HuH-7.5 (cell line): ENCODE measurements at regions not wholly inside any gene's neighbourhood (a gene's known extent, or its start where the extent isn't known, plus 50 kb on each side); places are given as distances from the start of the nearest gene placed in this dataset.

ENCODE experiments used
- DNase-seq: peaks from one replicate; pipeline ENCODE4 v3.0.0; 2011; ENCODE audit warnings: low spot score

DNA sequence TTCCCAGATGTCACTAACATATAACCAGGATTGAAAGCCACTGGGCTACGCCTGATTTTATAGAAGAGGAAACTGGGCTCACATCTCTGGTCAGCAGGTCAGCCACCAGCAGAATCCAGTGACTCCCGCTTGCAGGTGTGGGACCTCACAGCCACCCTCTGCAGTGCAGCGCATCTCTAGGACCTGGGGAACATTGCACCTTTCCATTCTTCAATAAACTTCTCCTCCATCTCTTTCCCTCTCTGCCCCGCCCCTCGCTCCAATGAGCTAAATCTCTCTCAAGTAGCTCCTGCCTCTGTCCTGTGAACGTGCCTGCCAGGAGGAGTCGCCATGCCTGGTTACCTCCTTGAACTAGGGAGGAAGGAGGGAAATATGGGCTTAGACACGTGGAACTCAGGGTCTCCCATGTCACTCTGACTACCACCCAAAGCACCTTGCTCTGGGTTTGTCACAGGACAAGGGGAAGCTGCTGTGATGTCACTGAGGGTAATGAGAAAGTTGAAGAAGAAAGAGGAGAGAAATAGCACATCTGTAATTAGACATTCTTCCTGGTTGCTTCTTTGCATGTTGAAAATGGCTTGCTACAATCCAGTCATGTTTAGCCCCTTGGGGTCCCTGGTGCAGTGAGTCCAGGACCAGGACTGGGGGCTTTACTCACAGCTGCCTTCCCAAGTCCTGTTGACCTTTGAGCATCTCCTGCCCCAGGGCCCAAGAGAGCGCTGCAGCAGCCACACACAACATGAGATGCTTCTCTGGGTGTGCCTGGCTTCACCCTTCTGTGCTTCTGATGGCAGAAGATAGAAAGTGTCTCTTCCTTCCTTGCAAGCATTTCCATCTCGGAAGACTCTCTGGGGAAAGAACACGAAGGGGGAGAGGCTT, 469.4 kb downstream of the PREX1 start:
- DNase-seq: no peak

DNA sequence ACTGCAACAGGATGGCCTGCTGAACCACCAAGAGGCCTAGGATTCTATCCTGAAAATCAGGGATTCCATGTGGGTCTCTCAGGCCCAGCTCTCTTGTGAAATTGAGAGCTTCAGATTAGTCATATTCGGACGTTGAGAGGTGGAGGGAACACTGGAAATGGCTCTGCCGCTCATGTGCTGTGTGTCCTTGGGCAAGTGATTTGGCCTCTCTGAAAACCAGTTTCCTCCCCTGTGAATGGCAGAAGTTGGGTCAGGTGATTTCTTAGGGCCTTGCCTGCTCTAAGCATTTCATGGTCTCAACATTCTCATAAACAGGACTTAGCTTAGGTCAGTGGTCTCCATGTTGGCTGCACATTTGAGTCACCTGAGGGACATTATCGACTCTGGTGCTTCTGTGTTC, 470.1 kb downstream of the PREX1 start:
- DNase-seq: no peak

DNA sequence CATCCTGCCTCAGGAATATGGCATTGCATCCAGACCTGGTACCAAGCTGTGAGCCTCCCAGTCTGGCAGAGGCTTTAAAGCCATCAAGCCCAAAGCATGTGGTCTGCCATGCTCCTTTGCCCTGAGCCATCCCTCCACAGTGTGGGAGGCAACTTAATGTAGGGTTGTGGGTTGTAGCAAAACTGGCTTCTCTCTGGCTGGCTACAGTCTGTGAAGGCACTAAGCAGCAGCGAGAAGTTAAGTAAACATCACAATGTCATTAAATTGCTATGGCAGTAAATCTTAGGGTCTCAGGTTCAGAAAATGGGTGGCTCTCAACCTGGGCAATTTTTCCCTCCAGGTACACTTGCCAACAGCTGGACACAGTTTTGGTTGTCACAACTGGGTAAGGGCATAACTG, 472.9 kb downstream of the PREX1 start:
- no peak for DNase-seq

DNA sequence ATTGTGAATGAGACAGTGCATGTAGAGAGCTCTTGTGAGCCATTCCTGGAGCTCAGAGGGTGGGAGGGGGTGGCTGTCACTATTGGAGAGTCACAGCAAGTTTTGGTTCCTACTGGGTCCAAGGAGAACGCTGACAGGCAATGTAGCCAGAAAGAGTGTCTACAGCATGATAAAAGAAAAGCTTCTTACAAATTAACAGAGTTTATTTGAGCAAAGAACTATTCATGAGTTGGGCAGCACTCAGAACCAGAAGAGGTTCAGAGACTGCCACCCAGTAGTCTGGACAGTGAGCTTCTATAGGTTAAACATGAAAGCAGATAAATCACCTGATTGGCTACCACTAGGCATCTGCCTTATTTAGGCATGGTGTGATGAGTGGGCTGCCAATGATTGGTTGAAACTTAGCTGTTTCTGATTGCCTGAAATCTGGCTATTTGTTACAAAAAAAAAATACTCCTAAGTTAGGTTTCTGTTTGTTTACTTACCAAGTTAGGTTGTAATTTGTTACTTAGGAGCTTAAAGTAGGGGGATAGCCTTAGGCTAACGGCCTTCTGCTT, 473.4 kb downstream of the PREX1 start:
- DNase-seq: no peak

DNA sequence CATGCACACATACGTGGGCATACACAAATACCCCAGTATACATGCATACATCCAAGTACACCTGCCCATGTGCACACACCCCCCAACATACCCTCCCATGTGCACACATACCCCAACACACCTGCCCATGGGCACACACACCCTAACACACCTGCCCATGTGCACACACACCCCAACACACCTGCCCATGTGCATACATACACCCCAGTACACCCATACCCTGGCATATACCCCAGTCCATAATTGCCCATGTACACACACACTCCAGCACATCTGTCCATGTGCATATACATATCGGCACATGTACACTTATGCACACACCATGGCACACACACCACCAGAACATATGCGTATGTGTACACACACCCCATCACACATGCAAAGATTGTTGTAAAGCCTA, 475.2 kb downstream of the PREX1 start:
- DNase-seq: no peak

DNA sequence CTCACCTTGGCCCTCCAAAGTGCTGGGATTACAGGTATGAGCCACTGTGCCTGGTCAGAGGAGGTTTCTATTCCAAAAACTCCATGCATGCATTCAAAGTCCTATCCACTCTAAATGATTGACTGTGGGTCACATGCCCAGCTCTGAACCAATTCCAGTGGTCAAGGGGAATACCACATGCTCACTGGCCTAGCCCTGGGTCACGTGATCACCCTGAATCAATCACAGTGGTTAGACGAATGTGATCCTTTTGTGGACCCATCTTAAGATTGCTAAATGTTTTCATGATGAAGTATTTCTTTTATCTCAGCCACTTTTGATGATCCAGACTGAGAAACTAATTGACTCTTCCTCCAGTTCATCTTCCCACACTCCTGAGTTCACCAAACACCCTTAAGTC, 475.8 kb downstream of the PREX1 start:
- DNase-seq: no peak

DNA sequence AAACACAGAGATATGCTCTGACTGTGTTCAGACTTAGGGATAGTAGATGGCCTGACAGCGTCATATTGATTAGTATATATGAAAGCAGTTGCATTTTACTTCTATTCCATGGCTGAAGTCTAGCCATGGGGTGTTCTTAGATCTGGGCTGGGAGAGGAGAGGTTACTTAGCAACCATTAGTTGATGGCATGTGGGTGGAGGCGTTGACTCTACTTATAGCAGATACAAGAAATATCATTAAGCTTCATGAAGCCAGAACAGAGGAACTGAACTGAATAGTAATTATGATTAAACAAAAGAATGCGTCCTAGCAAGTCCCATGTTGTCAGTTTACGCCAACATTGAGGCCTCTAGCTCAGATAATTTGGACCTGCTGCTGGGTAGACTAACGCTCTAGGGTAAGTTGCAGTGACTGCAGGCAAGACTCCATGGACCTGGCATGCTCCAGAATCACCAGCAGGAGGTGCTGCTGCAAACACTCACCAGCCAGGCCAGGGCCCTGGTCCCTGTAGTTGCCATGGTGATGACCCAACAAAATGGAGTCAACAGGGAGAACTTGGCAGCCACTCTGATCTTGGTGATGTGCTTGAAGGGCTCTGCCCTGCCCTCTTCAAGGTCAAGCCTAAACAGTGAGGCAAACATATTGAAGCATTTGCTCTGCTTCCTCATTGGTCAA, 477.3 kb downstream of the PREX1 start:
- no peak for DNase-seq

DNA sequence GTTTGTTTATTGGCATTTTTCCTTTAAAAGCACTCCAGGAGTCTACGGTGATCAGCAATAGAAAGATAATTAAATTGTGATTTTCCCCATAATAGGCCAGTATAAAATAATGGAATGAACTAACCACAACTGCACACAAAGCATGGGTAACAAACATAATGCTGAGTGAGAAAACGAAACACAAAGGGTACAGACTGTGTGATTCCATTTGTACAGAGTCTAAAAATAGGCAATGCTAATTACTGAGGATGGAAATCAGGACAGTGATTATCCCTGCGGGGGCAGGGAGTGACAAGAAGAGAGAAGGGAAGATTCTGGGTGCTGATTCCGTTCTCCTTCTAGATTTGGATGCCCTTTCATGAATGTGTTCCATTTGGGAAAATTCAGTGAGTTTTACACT, 478.1 kb downstream of the PREX1 start:
- no peak for DNase-seq

DNA sequence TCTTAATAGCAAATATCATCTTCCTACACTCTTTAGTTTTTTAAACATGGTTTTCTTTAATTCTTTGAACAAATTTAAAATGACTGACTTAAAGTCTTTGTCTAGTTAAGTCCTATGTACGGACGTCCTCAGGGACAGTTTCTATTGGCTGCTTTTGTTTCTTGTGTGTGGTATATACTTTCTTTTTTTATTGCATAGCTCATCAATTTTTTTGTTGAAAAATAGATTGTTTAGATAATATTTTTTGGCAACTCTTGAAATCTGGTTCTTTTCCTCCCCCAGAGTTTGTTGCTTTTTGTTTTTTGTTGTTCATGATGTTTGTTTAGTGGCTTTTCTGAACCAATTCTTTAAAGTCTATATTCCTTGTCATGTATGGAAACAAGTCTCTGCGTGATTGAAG, 479.8 kb downstream of the PREX1 start:
- no peak for DNase-seq

DNA sequence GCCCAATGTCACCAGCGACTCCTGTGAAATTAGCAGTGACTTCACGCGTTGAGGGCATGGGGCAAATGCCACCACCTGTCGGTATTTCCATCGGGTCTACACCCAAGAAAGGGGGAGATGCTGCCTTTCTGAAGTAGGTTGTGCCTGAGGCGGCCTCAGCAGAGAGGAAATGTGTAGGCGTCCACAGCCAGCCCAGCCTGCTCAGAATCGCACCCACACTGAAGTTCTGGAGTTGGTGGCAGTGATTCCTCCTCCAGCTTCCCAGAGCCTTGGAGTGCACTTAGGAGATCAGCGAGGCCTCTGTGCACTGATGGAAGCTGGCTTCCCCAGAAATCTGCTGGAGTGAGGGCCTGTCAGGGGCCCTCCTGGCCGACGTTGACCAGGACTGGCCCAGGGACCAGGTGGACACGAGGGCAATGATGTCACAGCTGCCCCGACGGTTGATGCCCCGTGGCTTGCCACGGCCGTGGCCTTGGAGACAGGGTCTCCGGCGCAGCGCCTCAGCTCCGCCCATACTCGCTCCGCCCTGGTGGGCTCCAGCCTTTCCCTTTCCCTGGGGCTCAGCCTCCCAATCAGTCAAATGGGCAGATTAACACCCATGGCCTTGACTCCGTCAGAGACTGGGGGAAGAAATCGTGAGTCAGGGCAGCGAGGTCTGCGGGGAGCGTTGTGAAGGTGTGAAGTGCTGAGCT, 484.8 kb downstream of the PREX1 start:
- no peak for DNase-seq

DNA sequence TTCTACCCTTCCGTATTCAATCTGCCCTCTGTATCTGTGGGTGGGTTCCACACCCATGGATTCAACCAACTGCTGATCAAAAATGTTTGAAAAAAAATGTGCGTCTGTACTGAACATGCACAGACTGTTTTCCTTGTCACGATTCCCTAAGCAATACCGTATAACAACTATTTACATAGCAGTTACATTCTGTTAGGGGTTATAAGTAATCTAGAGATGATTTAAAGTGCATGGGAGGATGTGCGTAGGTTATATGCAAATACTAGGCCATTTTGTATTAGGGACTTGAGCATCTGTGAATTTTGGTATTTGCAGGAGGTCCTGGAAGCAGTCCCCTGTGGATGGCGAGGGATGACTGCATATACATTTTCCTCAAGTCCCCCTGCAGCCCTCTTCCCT, 486.9 kb downstream of the PREX1 start:
- no peak for DNase-seq

DNA sequence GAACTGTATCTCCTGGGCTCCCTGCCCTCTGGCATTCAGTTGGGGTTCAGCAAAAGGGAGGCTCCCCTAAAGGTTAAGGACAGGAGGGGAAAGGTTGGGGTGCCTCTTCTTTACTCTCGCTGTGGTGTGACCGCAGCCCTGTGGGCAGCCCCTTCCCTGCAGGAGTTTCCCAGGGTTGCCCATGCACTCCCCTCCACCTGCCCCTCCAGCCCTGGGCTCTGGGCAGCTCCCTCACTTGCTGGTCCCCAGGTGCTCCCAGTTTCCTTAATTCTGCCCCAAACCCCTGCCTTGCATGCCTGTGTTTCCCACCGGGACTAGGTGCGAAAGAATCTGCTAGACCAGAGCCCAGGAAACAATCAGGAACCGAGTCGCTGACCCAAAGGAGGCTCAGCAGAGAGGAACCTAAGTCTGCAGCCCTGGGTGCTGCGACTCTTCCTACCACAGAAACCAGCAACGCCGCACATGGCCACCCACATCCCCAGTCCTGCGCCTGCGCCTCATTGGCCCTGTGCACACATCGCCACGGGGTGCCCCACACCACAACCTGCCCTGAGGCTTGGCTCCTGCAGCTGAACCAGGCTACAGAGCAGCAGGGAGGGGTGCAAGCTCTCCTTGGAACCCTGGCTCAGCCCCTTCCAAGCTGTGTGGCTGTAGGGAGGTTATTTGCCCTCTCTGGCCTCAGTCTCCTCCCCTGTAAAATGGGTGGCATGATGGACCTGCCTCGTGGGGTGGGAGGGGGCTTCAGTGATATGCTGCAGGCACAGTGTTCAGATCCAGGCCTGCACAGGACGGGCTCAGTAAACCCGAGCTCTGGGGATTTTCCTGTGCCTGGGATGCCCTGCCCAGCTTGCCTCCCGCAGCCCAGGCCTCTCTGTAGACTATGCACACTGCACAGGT, 487.6 kb downstream of the PREX1 start:
- no peak for DNase-seq

DNA sequence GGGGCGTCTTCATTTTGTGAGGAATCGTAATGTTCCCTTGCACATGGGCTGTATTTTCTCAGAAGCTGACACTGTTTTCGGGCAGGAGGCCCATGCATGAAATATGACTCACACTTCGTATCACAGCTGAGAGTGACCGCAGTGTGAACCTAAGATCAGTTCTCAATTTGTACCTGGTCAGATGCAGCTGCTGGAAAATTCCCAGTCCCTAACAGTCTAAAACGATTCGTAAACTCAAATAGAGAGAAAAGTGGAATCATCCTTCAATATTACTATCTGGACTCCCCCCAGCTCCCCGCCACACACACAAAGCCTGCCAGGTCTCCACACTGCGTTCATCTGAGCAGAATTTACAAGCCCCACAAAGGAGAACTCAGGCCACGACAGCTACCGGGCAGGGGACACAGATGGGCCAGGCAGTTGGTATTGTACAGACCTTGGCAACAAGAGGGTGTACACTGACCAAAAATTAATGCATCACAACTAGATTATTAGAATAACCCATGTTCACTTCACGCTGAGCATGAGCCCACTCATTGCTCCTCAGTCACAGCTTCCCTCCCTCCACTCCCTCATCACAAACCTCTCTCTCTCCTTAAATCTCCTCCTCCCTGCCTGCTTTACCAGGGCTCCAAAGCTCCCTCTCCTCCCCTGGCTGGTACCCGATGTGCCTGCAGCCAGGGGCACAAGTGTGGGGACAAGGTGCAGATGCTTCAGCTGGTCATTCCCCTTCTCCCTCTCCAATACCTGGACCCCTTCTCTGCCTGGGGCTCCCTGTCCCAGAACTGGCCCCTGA, 488.4 kb downstream of the PREX1 start:
- no peak for DNase-seq

DNA sequence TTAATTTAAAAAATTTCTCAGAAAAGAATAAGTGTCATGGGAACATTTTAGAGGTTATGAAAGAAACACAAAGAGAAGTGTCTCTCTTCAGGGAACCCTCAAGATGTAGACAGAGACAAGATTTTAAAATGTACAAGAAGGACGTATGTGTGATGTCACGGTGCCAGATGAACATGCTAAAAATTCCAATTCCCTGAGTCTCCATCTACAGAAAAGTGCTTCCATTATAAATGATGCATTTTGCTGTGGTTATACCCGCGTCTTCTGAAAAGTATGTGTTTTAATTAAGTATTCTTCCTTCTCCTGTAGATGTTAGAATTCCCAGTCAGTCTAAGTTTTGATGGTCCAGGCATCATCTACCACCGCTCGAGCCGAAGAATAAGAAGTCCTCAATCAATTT, 489.1 kb downstream of the PREX1 start:
- DNase-seq: no peak

DNA sequence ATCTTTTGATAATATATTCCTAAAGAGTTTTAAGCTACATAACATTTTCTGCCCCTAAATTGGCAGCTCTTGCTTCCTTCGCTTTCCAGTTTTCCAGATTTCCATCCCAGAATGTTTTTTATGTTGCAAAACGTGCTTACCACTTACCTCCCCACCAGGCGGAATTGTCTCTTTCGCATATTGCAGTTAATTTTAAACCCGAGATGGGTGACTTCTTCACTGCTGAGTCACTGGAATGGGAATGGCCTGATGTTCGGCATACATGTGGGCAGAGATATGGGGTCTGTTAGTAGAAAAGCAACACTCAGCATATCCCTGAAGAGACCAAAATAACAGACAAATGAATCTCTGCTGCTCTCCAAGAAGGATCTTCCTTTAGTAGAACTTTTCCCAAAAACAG, 491.2 kb downstream of the PREX1 start:
- no peak for DNase-seq

DNA sequence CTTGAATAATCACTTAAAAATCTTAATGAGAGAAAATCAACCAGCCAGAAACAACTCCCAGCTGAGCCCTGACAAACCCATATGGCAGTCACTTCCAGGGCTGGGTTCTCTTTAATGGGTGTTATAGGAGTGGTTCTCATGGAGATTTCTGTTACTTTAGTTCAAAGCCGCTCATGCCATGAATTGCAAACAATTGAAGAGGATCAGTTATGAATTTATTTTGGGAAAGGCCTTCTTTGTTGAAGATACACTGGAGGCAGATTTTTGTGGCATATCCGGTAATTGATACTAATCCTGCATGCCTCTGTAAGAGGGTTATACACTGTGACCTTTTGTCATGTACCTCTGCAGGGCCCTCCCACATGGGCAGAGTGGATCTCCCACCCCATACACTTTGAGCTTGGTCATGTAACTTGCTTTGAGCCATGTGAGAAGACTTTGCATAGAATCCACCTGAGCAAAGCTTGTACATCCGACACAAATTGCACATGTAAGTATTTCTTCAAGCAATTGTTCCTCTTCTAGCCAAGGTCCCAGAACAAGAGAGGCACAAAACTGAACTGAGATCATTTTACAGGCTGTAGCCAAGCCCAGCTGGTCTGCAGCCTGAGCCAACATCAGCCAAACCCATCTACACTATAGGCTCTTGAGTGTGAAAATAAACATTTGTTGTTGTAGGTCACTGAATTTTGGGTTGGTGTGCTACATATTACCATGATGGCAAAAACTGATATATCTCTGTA, 492.3 kb downstream of the PREX1 start:
- DNase-seq: no peak

DNA sequence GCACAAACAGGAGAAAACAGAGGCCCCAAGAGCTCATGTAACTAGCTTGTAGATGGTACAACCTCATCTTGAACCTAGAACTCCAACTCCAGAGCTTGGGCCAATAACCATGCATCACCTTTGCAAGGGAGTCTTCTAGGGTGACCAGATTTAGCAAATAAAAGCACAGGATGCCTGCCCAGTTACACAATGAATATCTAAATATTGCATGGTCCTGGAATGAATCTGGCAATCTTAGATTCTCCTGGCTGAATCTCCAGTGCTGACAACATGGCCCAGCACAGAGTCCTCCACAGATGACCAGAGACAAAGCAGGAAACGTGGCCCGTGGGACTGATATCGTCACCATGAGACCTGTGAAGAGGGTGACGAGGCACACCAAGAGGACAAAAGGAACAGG, 494.1 kb downstream of the PREX1 start:
- no peak for DNase-seq

DNA sequence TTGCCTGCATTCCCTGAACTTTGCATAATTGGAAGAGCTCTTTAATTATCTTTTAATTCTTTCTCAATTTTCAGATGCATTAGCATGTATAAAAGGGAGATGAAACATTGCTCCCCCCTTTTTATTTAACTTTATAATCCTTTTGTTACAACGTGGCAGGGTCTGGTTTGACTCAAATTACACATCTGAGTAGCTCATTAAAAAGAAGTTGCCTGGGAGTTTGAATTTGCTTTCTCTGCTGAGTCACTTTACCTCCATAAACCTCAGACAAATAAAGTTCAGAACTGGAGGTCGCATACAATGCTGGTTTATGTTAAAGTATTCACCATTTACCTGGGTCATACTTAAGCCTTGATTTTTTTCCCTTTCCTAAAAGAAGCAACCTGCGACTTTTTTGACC, 495.2 kb downstream of the PREX1 start:
- no peak for DNase-seq

DNA sequence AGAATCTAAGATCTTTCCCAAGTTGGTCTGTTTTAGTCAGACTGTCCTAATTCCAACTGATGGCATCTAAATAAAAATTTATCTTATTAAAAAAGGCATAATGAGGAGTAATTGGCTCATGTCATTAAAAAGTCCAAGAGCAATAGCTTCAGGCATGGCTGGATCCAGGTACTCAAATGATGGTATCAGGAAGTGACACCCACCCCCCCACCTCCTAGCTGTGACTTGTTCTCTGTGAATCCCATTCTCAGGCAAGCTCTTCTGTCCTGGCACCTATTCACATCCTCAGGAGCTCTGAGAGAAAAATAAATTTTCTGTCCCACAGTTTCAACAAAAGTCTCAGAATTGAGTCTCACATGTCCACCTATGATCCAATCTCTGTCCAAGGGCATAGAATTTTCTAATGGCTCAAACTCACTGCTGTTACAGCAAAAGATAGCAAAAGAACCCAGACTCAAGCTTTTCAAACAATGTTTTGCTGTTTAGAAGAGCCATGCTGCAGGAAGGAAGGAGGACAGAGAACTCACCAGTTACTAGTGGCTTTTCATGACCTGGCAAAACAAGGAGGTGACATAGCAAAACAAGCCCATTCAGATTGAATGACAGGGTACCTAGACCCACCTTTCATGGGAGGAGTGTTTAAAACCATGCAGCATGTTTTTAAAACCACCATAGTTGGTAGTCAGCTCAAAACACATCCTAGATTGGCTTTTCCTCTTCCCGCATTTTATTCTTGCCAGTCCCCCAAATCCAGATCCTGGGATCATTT, 496.1 kb downstream of the PREX1 start:
- DNase-seq: no peak
